ENCODE measurements at regions not wholly inside any gene's neighbourhood (a gene's known extent, or its start where the extent isn't known, plus 50 kb on each side); places are given as distances from the start of the nearest gene placed in this dataset.

DNA sequence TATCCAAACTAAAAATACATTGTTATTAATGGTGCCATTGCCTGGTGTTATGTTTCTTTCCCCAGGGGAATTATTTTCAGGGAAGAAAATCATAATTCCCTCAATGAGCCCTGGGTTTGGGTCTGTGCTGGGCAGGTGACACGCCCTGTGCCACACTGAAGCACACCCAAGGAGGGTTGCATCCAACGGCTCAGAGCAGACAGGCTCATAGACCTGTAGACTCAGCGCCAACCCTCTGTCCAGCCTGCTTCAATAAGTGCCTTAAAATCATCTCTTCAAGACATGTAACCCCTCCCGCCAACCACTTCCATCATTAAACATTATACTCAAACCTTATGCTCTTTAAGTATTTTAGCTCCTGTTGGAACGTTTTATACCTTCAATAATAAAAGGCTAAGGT, 225.3 kb upstream of the CDH4 start:
- TF ChIP-seq, protein P1, sequence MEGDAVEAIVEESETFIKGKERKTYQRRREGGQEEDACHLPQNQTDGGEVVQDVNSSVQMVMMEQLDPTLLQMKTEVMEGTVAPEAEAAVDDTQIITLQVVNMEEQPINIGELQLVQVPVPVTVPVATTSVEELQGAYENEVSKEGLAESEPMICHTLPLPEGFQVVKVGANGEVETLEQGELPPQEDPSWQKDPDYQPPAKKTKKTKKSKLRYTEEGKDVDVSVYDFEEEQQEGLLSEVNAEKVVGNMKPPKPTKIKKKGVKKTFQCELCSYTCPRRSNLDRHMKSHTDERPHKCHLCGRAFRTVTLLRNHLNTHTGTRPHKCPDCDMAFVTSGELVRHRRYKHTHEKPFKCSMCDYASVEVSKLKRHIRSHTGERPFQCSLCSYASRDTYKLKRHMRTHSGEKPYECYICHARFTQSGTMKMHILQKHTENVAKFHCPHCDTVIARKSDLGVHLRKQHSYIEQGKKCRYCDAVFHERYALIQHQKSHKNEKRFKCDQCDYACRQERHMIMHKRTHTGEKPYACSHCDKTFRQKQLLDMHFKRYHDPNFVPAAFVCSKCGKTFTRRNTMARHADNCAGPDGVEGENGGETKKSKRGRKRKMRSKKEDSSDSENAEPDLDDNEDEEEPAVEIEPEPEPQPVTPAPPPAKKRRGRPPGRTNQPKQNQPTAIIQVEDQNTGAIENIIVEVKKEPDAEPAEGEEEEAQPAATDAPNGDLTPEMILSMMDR (IDR thresholded peaks at IDR 0.05; ENCODE audit: insufficient read depth, low read length) = no peak
- TF ChIP-seq POLR2AphosphoS5 (IDR thresholded peaks at IDR 0.05; ENCODE audit: low read depth) = no peak

Data from HL-60 (cell line).